ENCODE measurements at regions not wholly inside any gene's neighbourhood (a gene's known extent, or its start where the extent isn't known, plus 50 kb on each side); places are given as distances from the start of the nearest gene placed in this dataset.

DNA sequence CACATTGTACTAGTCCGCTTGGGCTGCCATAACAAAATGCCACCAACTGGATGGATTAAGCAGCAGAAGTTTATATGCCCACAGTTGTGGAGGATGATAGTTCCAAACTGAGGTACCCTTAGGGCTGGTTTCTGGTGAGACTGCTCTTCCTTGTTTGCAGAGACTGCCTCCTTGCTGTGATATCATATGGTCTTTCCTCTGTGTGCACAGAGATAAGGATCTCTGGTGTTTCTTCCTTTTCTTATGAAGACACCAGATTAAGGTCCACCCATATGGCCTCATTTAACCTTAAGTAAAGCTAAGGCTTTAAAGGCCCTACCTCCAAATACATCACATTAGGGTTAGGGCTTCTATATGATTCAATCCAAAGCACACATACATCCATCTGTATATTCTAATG is 738.2 kb upstream of the GCFC2 start:
- TF ChIP-seq, protein P1, sequence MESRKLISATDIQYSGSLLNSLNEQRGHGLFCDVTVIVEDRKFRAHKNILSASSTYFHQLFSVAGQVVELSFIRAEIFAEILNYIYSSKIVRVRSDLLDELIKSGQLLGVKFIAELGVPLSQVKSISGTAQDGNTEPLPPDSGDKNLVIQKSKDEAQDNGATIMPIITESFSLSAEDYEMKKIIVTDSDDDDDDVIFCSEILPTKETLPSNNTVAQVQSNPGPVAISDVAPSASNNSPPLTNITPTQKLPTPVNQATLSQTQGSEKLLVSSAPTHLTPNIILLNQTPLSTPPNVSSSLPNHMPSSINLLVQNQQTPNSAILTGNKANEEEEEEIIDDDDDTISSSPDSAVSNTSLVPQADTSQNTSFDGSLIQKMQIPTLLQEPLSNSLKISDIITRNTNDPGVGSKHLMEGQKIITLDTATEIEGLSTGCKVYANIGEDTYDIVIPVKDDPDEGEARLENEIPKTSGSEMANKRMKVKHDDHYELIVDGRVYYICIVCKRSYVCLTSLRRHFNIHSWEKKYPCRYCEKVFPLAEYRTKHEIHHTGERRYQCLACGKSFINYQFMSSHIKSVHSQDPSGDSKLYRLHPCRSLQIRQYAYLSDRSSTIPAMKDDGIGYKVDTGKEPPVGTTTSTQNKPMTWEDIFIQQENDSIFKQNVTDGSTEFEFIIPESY (IDR thresholded peaks at IDR 0.05; ENCODE audit: extremely low read depth, insufficient replicate concordance, low read length): no peak
- TF ChIP-seq YY1 (IDR thresholded peaks at IDR 0.05; ENCODE audit: extremely low read depth, insufficient replicate concordance, low read depth, low read length): no peak
- no peak for TF ChIP-seq JUND (IDR thresholded peaks at IDR 0.05)
- no peak for TF ChIP-seq EZH2phosphoT487 (IDR thresholded peaks at IDR 0.05; ENCODE audit: borderline replicate concordance)
- TF ChIP-seq CTCF (IDR thresholded peaks at IDR 0.05 in 2 of 3, conservative IDR thresholded peaks at IDR 0.05 in 1 of 3; ENCODE audit: borderline replicate concordance in 1 of 3, insufficient read depth in 1 of 3, low read depth in 2 of 3, low read length in 2 of 3): no peak
- TF ChIP-seq FOSL1 (IDR thresholded peaks at IDR 0.05; ENCODE audit: low read depth): no peak
- no peak for TF ChIP-seq SIN3A (IDR thresholded peaks at IDR 0.05; ENCODE audit: low read depth)
- no peak for TF ChIP-seq EZH2 (IDR thresholded peaks at IDR 0.05)
- no peak for TF ChIP-seq ZNF274 (IDR thresholded peaks at IDR 0.05; ENCODE audit: low read depth, low read length)
- TF ChIP-seq SRF (IDR thresholded peaks at IDR 0.05; ENCODE audit: low read depth): no peak
- TF ChIP-seq RAD21 (IDR thresholded peaks at IDR 0.05; ENCODE audit: low read depth): no peak
- no peak for TF ChIP-seq ELF1 (IDR thresholded peaks at IDR 0.05; ENCODE audit: borderline replicate concordance, low read depth)
- no peak for TF ChIP-seq EGR1 (IDR thresholded peaks at IDR 0.05; ENCODE audit: low read depth)
- TF ChIP-seq, protein P2, sequence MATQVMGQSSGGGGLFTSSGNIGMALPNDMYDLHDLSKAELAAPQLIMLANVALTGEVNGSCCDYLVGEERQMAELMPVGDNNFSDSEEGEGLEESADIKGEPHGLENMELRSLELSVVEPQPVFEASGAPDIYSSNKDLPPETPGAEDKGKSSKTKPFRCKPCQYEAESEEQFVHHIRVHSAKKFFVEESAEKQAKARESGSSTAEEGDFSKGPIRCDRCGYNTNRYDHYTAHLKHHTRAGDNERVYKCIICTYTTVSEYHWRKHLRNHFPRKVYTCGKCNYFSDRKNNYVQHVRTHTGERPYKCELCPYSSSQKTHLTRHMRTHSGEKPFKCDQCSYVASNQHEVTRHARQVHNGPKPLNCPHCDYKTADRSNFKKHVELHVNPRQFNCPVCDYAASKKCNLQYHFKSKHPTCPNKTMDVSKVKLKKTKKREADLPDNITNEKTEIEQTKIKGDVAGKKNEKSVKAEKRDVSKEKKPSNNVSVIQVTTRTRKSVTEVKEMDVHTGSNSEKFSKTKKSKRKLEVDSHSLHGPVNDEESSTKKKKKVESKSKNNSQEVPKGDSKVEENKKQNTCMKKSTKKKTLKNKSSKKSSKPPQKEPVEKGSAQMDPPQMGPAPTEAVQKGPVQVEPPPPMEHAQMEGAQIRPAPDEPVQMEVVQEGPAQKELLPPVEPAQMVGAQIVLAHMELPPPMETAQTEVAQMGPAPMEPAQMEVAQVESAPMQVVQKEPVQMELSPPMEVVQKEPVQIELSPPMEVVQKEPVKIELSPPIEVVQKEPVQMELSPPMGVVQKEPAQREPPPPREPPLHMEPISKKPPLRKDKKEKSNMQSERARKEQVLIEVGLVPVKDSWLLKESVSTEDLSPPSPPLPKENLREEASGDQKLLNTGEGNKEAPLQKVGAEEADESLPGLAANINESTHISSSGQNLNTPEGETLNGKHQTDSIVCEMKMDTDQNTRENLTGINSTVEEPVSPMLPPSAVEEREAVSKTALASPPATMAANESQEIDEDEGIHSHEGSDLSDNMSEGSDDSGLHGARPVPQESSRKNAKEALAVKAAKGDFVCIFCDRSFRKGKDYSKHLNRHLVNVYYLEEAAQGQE (IDR thresholded peaks at IDR 0.05; ENCODE audit: low read depth): no peak

More for the DNA sequence above, 738.2 kb upstream of the GCFC2 start:
- no peak overlapping the region for H3K4me2 ChIP-seq (ENCODE audit: low read length)
- no peaks in the 10 kb centered on the region for H3K9me2 ChIP-seq (ENCODE audit: insufficient read depth)
- POLR2A ChIA-PET: no interaction called here
- no peak overlapping the region for H3K4me3 ChIP-seq (replicated peaks in 1 of 2; ENCODE audit: low read depth in 1 of 2, low read length in 2 of 2)
- H3K36me3 ChIP-seq (ENCODE audit: control insufficient read depth in 1 of 2, insufficient read depth in 2 of 2, low read length in 2 of 2): no peaks in the 10 kb centered on the region
- RAD21 ChIA-PET (ENCODE audit: low non-redundant PET in 1 of 2, low total read pairs in 2 of 2, uncharacterized antibody in 2 of 2, unreplicated experiment in 2 of 2): no interaction called here
- no peak overlapping the region for H2AFZ ChIP-seq (ENCODE audit: low read depth, low read length, poor library complexity, severe bottlenecking)
- no peaks in the 10 kb centered on the region for H3K27me3 ChIP-seq (ENCODE audit: insufficient read depth, low read length)
- ATAC-seq (no peak), DNase-seq (ENCODE audit: low read depth, low spot score) (no peak)
- no peak overlapping the region for H3K9ac ChIP-seq (ENCODE audit: low read length)
- H3K4me1 ChIP-seq (ENCODE audit: control insufficient read depth in 1 of 2, insufficient read depth in 2 of 2, low read length in 2 of 2): no peaks in the 10 kb centered on the region
- H4K20me1 ChIP-seq (ENCODE audit: insufficient read depth): no peaks in the 10 kb centered on the region
- no TSS peak for BruUV-seq (replicated peaks)
- no peaks in the 10 kb centered on the region for H3K79me2 ChIP-seq (ENCODE audit: insufficient read depth, low read length)
- H3K27ac ChIP-seq (ENCODE audit: low read depth, low read length): no peak overlapping the region
- intact Hi-C loops (cut with micrococcal nuclease): no loop called here
- peaks cover 0 to 19% of the 10 kb centered on the region in 2 experiments; a peak in 2 of 4 replicates for H3K9me3 ChIP-seq (ENCODE audit: control insufficient read depth in 1 of 2, insufficient read depth in 1 of 2, low read depth in 1 of 2, low read length in 2 of 2)
- CTCF ChIA-PET: no interaction called here
